ENCODE measurements at regions not wholly inside any gene's neighbourhood (a gene's known extent, or its start where the extent isn't known, plus 50 kb on each side); places are given as distances from the start of the nearest gene placed in this dataset.

GRCh38 chr7:10793995-10794775 is 179.5 kb upstream of the PHF14 start:
- TF ChIP-seq CTCF (IDR thresholded peaks at IDR 0.05; ENCODE audit: poor library complexity) (no peak), EZH2 (IDR thresholded peaks at IDR 0.05; ENCODE audit: borderline replicate concordance) (no peak), EZH2phosphoT487 (IDR thresholded peaks at IDR 0.05; ENCODE audit: low read depth, severe bottlenecking, unreplicated experiment) (no peak)

All from hepatocyte (in vitro differentiated cells).